Nephron progenitor cell (in vitro differentiated cells): ENCODE measurements at regions not wholly inside any gene's neighbourhood (a gene's known extent, or its start where the extent isn't known, plus 50 kb on each side); places are given as distances from the start of the nearest gene placed in this dataset.
"Not testable (repeated sequence)": the region's sequence is repeated elsewhere in the genome, so short reads cannot be mapped to it uniquely, and the experiment has no call there.

ENCODE experiments used
- DNase-seq: peaks from one replicate; pipeline ENCODE4 v3.0.0; 2021
- H3K27ac Mint-ChIP-seq: 2 replicates; pipeline ENCODE4 v1.8.0; 2021; ENCODE audit warnings: mild to moderate bottlenecking, moderate library complexity, mixed read lengths
- H3K27me3 Mint-ChIP-seq: 2 replicates; pipeline ENCODE4 v1.8.0; 2021; ENCODE audit warnings: mild to moderate bottlenecking, low read depth, mixed read lengths; ENCODE audit not compliant: poor library complexity
- H3K36me3 Mint-ChIP-seq: 2 replicates; pipeline ENCODE4 v1.8.0; 2021; ENCODE audit warnings: low read depth, mixed read lengths
- H3K4me1 Mint-ChIP-seq: 2 replicates; pipeline ENCODE4 v1.8.0; 2021; ENCODE audit warnings: mixed read lengths
- H3K4me3 Mint-ChIP-seq: 2 replicates; pipeline ENCODE4 v1.8.0; 2021; ENCODE audit warnings: mild to moderate bottlenecking, moderate library complexity, mixed read lengths
- H3K9me3 Mint-ChIP-seq: 2 replicates; pipeline ENCODE4 v1.8.0; 2021; ENCODE audit warnings: mild to moderate bottlenecking, moderate library complexity, mixed read lengths
- CTCF ChIP-seq: fragments of 200-600 bp; sonication (generic); IDR thresholded peaks from 2 replicates; pipeline ENCODE4 v1.5.0; 2021; ENCODE audit warnings: antibody characterized with exemption

GRCh38 chr7:125814100-125814499 is 884.5 kb upstream of the POT1 start:
- Mint-ChIP-seq H3K4me3 (no peak overlapping the region), H3K36me3 (no peaks in the 10 kb centered on the region), H3K27ac (no peak overlapping the region), H3K27me3 (no peaks in the 10 kb centered on the region), H3K9me3 (no peaks in the 10 kb centered on the region), H3K4me1 (no peaks in the 10 kb centered on the region)
- no peak for DNase-seq
- no peak for TF ChIP-seq CTCF

DNA sequence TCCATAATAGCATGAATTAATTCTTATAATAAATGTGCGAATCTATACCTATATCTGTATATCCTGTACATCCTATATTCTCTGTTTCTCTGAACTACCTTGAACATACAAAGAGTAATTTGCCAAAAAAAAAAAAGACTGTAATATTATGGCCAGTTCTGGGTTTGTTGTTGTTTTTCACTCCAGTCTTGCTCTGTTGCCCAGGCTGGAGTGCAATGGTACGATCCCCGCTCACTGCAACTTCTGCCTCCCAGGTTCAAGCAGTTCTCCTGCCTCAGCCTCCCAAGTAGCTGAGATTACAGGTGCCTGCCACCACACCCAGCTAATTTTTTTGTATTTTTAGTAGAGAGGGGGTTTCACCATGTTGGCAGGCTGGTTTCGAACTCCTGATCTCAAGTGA is 876.9 kb upstream of the POT1 start:
- H3K27ac Mint-ChIP-seq, H3K27me3 Mint-ChIP-seq, DNase-seq, H3K4me3 Mint-ChIP-seq, H3K9me3 Mint-ChIP-seq, H3K36me3 Mint-ChIP-seq, H3K4me1 Mint-ChIP-seq: not testable (repeated sequence)

GRCh38 chr7:125804273-125804672 is 874.6 kb upstream of the POT1 start:
- Mint-ChIP-seq H3K36me3 (no peaks in the 10 kb centered on the region), H3K4me3 (no peak overlapping the region), H3K4me1 (no peaks in the 10 kb centered on the region), H3K27me3 (peaks cover 3% of the 10 kb centered on the region), H3K9me3 (no peaks in the 10 kb centered on the region), H3K27ac (no peak overlapping the region)
- no peak for TF ChIP-seq CTCF
- DNase-seq = no peak

- peaks cover 3% of the 10 kb centered on the region for H3K27me3 Mint-ChIP-seq
- no peaks in the 10 kb centered on the region for H3K36me3 Mint-ChIP-seq
- H3K9me3 Mint-ChIP-seq = no peaks in the 10 kb centered on the region
Observed at GRCh38 chr7:125780153-125780552, 850.5 kb upstream of the POT1 start.

DNA sequence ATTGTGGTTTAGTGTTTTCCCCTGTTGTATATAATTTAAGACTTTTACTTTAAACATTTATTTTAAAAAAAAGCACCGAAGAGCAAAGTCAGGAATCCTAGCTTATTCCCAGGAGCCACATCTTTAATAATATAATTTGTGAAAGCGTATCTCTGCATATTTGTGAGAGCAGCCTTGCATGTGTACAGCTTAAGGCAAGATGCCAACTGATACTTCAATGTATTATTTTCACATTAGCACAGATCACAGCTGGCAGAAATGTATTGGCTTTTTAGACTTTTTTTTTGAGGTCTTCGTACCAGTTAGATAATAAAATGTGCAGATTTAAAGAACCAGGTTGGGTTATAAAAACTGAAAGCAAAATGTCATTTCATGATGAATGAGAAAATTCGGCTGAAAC is 845.7 kb upstream of the POT1 start:
- Mint-ChIP-seq H3K36me3 (no peaks in the 10 kb centered on the region), H3K4me3 (no peak overlapping the region), H3K27ac (no peak overlapping the region), H3K4me1 (peaks cover 5% of the 10 kb centered on the region), H3K27me3 (peaks cover 6% of the 10 kb centered on the region), H3K9me3 (no peaks in the 10 kb centered on the region)
- DNase-seq = no peak
- TF ChIP-seq CTCF = no peak

More at GRCh38 chr7:125780153-125780552, 850.5 kb upstream of the POT1 start:
- no peak overlapping the region for H3K4me3 Mint-ChIP-seq
- TF ChIP-seq CTCF = no peak
- no peak overlapping the region for H3K27ac Mint-ChIP-seq
- peaks cover 5% of the 10 kb centered on the region for H3K4me1 Mint-ChIP-seq
- DNase-seq = no peak

DNA sequence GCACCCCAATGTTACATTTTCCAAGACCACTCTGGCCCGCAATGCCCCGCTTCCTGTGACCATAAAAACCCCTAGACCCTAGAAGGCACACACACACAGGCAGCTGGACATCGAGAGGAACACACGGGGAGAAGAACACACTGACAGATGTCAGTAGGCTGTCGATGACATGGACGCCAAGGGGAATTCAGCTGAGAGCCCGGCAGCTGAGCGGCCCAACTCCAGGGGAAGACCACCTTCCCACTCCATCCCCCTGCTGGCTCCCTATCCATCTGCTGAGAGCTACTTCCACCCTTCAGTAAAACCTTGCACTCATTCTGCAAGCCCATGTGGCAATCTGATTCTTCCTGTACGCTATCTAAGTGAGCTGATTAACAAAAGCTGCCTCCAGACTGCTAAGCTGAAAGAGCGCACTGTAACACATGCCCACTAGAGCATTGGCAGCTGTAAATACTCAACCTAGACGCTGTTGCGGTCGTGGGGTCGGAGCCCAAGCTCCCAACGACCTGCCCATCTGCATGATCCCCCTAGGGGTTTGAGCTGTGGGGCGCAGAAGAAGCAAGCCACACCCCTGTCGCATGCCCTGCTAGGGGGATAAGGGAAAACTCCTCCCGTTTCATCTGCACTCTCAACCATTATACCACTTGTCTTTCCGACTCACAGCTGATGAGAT is 843.6 kb upstream of the POT1 start:
- Mint-ChIP-seq H3K9me3 (no peaks in the 10 kb centered on the region), H3K36me3 (no peaks in the 10 kb centered on the region), H3K4me3 (no peak overlapping the region), H3K27me3 (peaks cover 6% of the 10 kb centered on the region), H3K27ac (no peak overlapping the region), H3K4me1 (peaks cover 5% of the 10 kb centered on the region)
- no peak for DNase-seq
- no peak for TF ChIP-seq CTCF
